AG10803 (cell line): ENCODE measurements at regions not wholly inside any gene's neighbourhood (a gene's known extent, or its start where the extent isn't known, plus 50 kb on each side); places are given as distances from the start of the nearest gene placed in this dataset.

ENCODE experiments used
- DNase-seq: peaks from one replicate; pipeline ENCODE4 v3.0.0; 2010; ENCODE audit warnings: low read depth
- H3K4me3 ChIP-seq: 2 replicates; pipeline ENCODE4 v1.5.1; 2011; ENCODE audit warnings: mild to moderate bottlenecking, low read length, control low read depth
- TF ChIP-seq, protein P1 (sequence below): conservative IDR thresholded peaks from 2 replicates; pipeline ENCODE4 v1.5.1; 2011; ENCODE audit warnings: mild to moderate bottlenecking, low read length, control low read depth, inconsistent platforms

DNA sequence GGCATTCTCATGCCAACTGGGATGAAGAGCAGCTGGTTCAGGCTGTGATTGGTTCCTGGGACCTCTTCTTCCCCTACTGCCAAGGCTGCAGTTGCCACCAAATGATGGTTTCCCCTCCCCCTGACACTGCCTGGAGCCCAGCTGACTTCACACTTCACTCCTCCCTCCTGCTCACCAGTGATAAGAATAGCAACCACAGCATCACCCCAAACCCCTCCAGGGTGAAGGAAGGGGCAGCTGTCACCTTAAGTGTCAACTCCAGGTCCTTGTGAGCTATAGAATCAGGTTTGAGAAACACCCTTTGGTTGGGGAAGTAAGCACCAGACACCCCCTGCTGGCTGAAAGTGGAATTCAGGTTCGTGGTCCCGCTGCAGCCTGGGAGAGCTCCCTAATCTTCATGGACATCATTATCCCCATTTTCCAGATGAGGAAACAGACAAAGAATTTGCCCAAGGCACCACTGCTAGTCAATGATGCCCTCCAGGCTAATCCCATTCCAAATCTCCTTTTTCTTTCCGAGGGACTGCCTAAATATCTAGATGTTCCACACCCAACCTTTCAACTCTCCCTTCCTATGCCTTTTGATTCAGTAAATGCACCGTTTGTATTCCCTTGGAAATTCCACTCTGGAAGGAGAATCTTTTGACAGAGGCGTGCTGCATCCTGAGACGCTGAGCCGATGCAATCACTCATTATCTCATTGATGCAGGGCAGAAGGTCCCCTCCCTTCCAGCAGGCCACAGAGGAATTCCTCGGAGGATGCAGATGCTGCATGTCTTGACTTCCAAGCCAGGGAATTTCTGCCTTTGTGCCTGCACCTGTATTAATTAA, 50.6 kb upstream of the UQCRFS1 start:
- peak; percentile 33 for DNase-seq
- TF ChIP-seq, protein P1, sequence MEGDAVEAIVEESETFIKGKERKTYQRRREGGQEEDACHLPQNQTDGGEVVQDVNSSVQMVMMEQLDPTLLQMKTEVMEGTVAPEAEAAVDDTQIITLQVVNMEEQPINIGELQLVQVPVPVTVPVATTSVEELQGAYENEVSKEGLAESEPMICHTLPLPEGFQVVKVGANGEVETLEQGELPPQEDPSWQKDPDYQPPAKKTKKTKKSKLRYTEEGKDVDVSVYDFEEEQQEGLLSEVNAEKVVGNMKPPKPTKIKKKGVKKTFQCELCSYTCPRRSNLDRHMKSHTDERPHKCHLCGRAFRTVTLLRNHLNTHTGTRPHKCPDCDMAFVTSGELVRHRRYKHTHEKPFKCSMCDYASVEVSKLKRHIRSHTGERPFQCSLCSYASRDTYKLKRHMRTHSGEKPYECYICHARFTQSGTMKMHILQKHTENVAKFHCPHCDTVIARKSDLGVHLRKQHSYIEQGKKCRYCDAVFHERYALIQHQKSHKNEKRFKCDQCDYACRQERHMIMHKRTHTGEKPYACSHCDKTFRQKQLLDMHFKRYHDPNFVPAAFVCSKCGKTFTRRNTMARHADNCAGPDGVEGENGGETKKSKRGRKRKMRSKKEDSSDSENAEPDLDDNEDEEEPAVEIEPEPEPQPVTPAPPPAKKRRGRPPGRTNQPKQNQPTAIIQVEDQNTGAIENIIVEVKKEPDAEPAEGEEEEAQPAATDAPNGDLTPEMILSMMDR, result peak; percentile 85
- no peak overlapping the region for H3K4me3 ChIP-seq

DNA sequence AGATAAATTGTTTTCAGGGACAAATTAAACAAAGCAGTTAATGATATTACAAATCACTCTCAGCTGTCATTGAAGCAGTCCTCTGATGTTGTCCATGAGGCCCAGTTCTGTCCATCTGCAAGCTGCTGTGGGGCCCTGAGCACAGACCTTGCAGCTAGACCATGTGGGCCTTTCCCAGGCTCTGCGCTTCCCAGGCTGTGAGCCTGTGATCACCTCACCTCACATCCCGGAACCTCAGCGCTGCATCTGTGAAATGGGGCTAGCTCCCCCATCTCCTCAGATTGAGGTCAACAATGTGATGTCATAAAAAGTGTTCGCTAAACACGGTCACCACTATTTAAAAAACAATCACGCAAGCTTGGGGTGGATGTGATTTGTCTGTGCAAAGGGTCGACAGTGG, 51.9 kb upstream of the UQCRFS1 start:
- H3K4me3 ChIP-seq, result no peak overlapping the region
- TF ChIP-seq, protein P1, result no peak
- DNase-seq, result no peak

DNA sequence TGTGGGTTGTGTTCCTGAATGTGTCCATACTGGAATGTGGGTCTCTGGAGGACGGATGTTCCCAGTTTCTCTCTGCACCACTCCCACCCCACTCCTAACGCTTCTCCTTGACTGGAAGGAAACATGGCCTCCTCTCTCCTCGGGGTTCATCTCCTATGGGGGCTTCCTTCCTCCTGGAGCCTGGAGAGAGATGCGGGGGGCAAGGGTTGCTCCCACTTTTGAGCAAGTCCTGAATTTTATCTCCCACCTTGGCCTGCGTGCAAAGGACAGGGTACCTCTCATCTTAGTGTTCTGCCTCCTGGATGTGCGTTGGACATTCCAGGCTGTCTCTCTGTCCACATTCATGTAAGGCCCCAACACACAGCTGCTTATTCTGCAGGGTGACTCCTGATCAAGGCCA, 52.5 kb upstream of the UQCRFS1 start:
- no peak overlapping the region for H3K4me3 ChIP-seq
- TF ChIP-seq, protein P1, result no peak
- DNase-seq, result no peak

GRCh38 chr19:29266001-29266400, 53.0 kb upstream of the UQCRFS1 start:
- DNase-seq, result no peak
- no peak overlapping the region for H3K4me3 ChIP-seq
- TF ChIP-seq, protein P1, result no peak

DNA sequence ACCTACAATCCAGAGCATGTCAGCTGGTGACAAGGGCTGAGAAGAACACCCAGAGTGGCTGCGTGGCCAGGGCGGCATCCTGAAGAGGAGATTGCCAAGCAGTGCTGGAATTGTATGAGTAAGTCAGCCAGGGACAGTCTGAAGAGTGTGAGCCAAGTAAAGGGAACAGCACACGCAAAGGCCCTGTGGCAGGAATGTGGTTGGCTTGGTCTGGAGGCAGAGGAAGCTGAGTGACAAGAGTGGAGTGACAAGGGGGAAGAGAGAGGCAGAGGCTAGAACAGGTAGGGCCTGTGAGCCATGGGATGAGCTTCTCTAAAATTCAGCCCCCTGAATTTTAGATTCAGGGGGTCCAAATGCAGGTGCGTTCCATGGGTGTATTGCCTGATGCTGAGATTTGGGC, 53.7 kb upstream of the UQCRFS1 start:
- no peak overlapping the region for H3K4me3 ChIP-seq
- no peak for DNase-seq
- TF ChIP-seq, protein P1, result no peak

- no peak for DNase-seq
- H3K4me3 ChIP-seq, result no peak overlapping the region
- TF ChIP-seq, protein P1, result no peak
Observed at GRCh38 chr19:29267701-29268100, 54.8 kb upstream of the UQCRFS1 start.

DNA sequence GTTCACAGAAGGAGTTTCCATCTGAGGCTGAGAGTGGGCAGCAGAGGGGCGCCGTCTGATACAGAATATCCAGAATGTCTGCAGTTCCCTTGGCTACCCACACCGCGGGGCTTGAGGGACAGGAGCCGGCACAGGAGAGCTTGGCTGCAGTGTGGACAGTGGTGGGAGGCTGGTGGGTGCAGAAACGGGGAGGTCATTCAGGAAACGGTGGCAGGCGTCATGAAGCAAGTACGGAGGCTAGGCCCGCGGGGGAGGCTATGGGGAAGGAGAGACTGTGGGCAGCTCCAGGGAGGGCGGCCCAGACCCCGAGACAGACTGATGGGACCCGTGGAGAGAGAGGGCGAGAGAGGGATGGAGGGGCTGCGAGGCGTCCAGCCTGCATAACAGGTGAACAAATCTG, 55.2 kb upstream of the UQCRFS1 start:
- DNase-seq, result no peak
- TF ChIP-seq, protein P1, result no peak
- H3K4me3 ChIP-seq, result no peak overlapping the region
